HG03066 (cell line): ENCODE measurements at regions not wholly inside any gene's neighbourhood (a gene's known extent, or its start where the extent isn't known, plus 50 kb on each side); places are given as distances from the start of the nearest gene placed in this dataset.

ENCODE experiments used
- ATAC-seq: cut with Tn5 transposase; IDR thresholded peaks from one replicate; pipeline ENCODE4 v1.9.1; 2021; ENCODE audit warnings: low read depth; ENCODE audit not compliant: unreplicated experiment

GRCh38 chr2:139217641-139218040 lies 437.5 kb upstream of the NXPH2 start:
- no peak for ATAC-seq

GRCh38 chr2:139216435-139216834 lies 436.2 kb upstream of the NXPH2 start:
- no peak for ATAC-seq

- ATAC-seq, result no peak
These were observed 434.6 kb upstream of the NXPH2 start for GRCh38 chr2:139214801-139215200.

GRCh38 chr2:139209586-139209985 lies 429.4 kb upstream of the NXPH2 start:
- ATAC-seq, result no peak

GRCh38 chr2:139201516-139201915 lies 421.3 kb upstream of the NXPH2 start:
- no peak for ATAC-seq

GRCh38 chr2:139196754-139197153 lies 416.6 kb upstream of the NXPH2 start:
- no peak for ATAC-seq

- no peak for ATAC-seq
These were observed 414.4 kb upstream of the NXPH2 start for GRCh38 chr2:139194546-139194945.

- ATAC-seq, result no peak
These were observed 396.9 kb upstream of the NXPH2 start for GRCh38 chr2:139177041-139177440.

GRCh38 chr2:139175510-139175909 lies 395.3 kb upstream of the NXPH2 start:
- no peak for ATAC-seq

GRCh38 chr2:139170406-139170805 lies 390.2 kb upstream of the NXPH2 start:
- no peak for ATAC-seq

GRCh38 chr2:139165601-139166000 lies 385.4 kb upstream of the NXPH2 start:
- ATAC-seq, result no peak

GRCh38 chr2:139165041-139165440 lies 384.9 kb upstream of the NXPH2 start:
- ATAC-seq, result no peak

- no peak for ATAC-seq
These were observed 382.8 kb upstream of the NXPH2 start for GRCh38 chr2:139162957-139163356.

GRCh38 chr2:139162456-139162855 lies 382.3 kb upstream of the NXPH2 start:
- no peak for ATAC-seq

GRCh38 chr2:139160836-139161235 lies 380.6 kb upstream of the NXPH2 start:
- ATAC-seq, result no peak

- no peak for ATAC-seq
These were observed 379.0 kb upstream of the NXPH2 start for GRCh38 chr2:139159177-139159576.

GRCh38 chr2:139156730-139157129 lies 376.5 kb upstream of the NXPH2 start:
- no peak for ATAC-seq

- no peak for ATAC-seq
These were observed 375.8 kb upstream of the NXPH2 start for GRCh38 chr2:139155991-139156390.

GRCh38 chr2:139142252-139142880 lies 362.2 kb upstream of the NXPH2 start:
- ATAC-seq, result no peak

GRCh38 chr2:139124271-139124670 lies 344.1 kb upstream of the NXPH2 start:
- no peak for ATAC-seq

- ATAC-seq, result no peak
These were observed 343.6 kb upstream of the NXPH2 start for GRCh38 chr2:139123795-139124194.

GRCh38 chr2:139122711-139123158 lies 342.5 kb upstream of the NXPH2 start:
- ATAC-seq, result no peak

GRCh38 chr2:139099721-139100120 lies 319.5 kb upstream of the NXPH2 start:
- ATAC-seq, result no peak
